ENCODE measurements at regions not wholly inside any gene's neighbourhood (a gene's known extent, or its start where the extent isn't known, plus 50 kb on each side); places are given as distances from the start of the nearest gene placed in this dataset.
"Not testable (repeated sequence)": the region's sequence is repeated elsewhere in the genome, so short reads cannot be mapped to it uniquely, and the experiment has no call there.

GRCh38 chr12:13924286-13924685, 57.1 kb downstream of the GRIN2B start:
- DNase-seq: no peak

DNA sequence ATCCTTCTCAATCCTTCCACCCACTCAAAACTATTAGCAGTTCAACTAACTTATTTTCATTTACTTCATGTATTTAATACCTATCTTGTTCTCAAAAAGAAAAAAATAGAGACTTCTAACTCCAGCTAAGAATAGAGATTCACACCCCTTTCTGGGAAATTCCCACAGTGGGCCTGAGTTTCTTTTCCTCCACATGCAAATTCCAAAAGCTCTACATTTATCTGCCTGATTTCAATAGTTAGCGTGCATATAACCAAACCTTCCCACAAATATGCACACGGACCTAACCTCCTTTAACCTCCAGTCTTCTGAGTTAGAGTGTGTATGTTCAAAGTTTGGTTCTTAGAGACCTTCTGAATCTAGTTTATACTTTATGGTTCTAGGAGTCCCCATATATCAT, 62.5 kb downstream of the GRIN2B start:
- DNase-seq: no peak

DNA sequence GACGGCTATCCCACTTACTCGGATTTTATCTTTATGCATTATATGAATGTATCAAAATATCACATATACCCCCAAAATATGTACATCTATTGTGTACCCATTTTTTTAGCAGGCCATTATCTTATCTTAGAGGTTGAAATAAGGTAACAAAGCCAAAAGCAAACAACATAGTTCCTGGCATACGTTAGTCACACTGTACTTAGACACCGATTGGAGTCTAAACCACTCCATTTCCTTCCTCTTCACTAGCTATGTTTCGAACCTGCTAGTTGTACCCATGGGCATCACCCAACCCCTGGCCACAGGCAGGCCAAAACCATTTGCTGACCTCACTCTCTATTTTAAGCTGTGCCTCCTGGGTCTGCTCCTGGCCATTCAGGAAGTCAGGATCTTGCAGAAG, 66.3 kb downstream of the GRIN2B start:
- DNase-seq: no peak

DNA sequence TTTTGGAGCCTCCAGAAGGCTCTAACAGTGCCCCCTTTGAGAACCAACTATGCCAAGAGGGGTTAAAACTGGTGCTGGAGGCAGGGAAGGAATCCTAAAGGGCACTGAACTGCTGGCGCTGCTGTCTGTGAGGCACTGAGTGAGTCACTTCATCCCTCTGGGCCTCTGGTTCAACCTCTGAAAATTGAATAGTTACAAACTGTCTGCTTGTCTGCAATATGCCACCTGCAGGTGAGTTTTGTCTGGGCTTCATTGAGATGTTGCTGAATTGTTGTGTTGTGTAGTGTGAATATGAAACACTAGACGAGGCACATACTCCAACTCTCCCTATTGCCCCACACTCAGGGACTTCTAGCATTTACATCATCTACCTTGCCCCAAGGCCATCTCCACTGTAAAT, 68.0 kb downstream of the GRIN2B start:
- DNase-seq: no peak

GRCh38 chr12:13911756-13912554, 69.4 kb downstream of the GRIN2B start:
- DNase-seq: no peak

DNA sequence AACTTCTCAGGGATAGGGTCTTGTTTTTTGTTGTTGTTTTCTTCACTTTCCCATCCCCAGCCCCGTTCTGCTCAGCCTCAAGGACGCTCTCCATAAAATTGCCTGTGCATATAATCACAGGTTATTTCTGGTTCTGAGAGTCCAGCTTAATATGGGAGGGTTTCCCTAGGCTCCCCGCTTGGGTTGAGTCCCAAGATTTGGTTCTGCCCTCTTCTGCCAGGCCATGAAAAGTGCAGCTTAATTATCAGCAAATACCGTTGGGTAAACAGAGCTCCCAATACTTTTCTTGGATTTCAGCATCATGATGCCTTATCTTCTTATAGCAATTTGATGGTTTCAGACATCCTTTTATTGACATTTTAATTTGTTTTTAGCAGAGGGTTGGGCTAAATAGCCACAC, 75.6 kb downstream of the GRIN2B start:
- no peak for DNase-seq

- no peak for DNase-seq
Measured at GRCh38 chr12:13900718-13901117, 80.7 kb downstream of the GRIN2B start.

GRCh38 chr12:13898387-13898786, 83.0 kb downstream of the GRIN2B start:
- DNase-seq: not testable (repeated sequence)

- DNase-seq: no peak
Measured at GRCh38 chr12:13897811-13898210, 83.6 kb downstream of the GRIN2B start.

DNA sequence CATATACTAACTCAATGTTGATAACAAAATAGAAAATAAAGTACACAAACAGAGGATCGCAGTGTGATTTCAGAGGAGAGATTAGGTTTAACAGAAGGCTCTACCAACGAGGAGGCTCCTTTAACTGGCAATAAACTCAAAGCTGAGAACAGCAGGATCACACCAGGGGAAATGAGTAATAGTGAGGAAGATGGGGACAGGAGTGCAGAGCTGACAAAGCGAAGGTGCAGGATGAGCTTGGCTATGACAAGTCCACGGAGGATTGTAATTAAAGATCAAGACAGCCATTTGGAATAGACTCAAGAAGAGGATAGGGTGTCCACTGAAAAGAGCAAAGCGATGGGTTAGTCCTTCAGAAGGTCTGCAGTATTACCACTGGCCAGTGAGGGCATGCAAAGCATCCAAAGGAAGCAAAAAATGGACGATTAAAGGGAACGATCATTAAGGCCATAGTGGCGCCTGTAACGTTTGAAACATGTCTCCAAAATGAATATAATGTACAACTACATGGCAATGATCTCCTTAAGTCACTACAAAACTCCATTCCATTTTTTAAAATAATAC, 85.3 kb downstream of the GRIN2B start:
- DNase-seq: no peak

DNA sequence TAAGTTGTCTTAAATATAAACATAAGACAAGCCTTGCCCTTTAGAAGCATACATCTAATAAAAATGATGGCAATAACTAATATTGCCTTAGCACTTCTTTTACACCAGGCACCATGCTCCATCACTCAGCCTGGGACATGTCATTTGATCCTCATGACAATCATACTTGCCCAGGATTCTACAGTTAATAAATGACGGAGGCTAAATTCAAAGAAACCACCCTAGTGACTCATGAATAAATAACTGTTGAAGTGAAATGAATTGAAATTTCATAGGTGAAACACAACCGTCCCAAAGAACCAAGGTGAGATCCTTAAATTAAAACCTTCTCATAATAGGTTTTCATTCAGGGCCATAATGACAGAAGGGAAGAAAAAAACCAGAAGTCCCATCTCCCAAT, 89.5 kb downstream of the GRIN2B start:
- no peak for DNase-seq

GRCh38 chr12:13890943-13891342, 90.5 kb downstream of the GRIN2B start:
- no peak for DNase-seq

DNA sequence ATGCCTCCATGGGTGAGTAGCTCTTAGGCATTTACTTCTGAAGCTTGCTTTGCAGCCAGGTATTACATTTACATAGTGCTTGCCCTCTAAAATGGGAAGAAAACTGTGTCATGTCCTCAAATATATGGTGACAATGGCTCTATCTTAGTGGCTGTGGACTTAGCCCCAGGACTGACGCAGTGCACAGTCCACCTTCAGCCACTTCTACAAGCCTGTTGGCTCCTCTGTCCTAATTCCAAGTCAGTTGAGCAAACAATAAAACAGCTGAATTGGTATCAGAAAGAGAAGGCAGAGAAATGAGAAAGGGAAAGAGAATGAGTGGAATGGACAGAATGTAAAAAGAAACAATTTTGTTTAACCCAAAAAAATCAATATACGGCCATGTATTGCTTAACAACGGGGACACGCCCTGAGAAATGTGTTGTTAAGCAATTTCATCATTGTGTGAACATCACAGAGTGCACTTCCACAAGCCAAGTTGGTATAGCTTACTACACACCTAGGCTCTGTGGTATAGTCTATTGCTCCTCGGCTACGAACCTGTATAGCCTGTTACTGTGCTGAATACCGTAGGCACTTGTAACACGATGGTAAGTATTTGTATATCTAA, 93.5 kb downstream of the GRIN2B start:
- DNase-seq: no peak

DNA sequence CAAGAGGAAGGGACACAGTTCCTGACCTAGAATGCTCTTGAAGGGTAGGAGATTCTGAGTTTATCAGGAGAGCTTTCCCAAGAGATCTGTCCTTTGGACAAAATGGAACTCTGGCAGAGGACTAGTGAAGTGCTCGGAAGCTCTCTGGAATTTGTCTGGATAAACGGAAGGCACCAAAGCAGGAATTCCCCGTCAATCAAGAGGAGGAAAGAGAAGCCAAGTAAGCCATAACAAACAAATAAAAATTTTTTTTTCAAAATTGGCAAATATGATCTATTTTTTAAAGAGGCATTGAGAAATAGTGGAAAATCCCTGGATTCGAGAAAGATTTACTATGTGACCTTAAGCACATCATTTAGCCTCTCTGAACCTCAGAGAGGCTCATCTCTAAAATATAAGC, 99.2 kb downstream of the GRIN2B start:
- DNase-seq: no peak

GRCh38 chr12:13880613-13881012, 100.8 kb downstream of the GRIN2B start:
- no peak for DNase-seq

DNA sequence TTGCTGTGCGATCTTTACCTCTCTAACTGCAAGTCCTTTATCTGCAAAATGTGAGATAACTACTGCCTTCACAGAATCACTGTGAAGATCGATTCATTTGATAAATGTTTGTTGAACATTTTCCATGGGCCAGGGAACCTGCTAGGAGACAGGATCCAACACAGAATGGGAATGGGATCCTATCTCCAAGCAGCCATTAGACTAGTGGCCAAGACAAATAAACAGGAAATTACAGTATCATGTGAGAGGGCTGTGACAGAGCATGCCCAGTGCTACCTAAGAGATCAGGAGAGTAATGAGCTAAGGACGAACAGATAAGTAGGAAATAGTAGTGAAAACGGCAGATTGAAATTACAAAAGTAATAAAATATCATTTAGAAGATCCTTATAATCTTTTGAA, 105.7 kb downstream of the GRIN2B start:
- DNase-seq: no peak

DNA sequence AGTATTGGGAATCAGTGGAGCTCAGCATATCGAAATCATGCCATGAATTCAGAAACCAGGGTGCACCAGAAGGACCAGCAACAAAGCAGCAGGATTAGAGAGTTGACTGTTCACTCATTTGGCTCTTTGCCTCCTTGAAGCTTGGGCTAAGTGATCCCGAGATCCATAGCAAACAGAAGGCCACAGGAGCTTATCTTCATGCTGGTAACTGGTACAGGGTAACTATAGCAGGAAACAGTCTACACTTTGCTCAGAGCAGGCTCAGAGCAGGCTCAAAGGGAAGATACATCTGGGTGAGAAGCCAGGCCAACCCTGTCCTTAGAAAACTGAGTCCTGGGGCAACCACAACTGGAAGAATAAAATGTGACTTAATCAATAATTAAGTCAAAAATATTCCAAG, 111.1 kb downstream of the GRIN2B start:
- DNase-seq: no peak

DNA sequence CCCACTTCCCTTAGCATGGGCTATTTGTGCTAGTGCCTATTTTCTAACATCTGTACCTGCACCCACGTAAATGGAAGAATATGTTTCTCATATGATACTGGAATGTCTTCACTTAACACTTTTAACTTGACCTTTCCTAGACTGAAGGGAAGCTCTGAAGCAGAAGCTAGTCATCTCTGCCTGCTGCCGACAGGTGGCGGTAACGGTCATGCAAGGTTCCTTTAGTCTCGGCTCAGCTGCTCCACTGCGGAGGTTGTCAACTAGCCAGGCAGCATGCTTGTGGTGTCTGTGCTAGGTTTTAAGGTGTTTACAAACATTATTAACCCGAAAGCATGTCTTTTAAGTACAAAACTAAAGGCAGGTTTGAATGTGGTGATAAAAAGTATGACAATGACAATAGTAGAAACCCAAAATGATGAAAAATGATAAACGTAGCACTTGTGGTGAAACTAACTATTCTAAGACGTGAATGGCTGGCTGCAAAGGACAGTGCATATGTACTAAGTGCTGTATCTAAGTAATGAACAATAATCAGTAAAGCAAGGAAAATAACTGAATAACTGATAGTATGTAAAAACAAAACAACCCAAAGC, 117.2 kb downstream of the GRIN2B start:
- no peak for DNase-seq

- no peak for DNase-seq
Measured at GRCh38 chr12:13857750-13858149, 123.7 kb downstream of the GRIN2B start.

- DNase-seq: no peak
Measured at GRCh38 chr12:13853471-13853870, 127.9 kb downstream of the GRIN2B start.

- no peak for DNase-seq
Measured at GRCh38 chr12:13851828-13852227, 129.6 kb downstream of the GRIN2B start.

DNA sequence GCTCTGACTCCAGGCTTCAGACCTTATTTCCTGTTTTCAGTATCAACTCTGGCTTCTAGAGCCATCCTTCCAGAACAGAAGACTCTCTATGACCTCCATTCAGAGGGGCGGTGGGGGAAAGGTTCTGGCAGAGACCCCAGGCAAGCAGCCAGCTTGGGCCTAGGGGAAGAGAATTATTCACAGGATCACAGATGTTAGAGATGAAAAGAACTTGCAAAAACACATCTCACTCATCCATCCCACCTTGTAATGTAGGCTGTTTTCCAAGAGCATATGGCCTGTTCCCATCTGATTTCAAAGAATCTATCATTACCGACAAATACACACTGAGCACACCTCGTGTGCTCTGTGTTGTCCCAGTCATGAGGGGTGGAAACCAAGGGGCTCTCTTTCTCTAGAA, 131.9 kb downstream of the GRIN2B start:
- DNase-seq: no peak

DNA sequence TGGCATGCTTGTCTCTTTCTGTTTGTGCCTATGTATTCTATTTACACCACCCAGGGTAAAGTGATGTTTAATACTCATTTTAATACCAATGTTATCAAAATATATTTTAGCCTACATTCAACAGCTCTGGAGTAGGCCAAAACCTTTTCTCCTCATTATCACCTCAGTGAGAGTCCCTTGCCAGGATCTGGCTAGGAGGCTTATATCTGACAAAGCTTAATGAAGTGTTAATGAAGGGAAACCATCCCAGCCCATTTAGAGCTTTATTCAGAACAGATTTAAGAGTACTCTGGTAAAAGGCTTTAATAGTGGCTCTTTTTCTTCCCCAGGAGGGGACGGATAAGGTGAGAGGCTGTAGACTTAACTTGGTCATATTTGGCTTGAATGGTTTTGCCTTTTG, 137.6 kb downstream of the GRIN2B start:
- no peak for DNase-seq

- no peak for DNase-seq
Measured at GRCh38 chr12:13841358-13841757, 140.0 kb downstream of the GRIN2B start.

All from central memory CD4-positive, alpha-beta T cell (primary cell).